ENCODE measurements at regions not wholly inside any gene's neighbourhood (a gene's known extent, or its start where the extent isn't known, plus 50 kb on each side); places are given as distances from the start of the nearest gene placed in this dataset.

DNA sequence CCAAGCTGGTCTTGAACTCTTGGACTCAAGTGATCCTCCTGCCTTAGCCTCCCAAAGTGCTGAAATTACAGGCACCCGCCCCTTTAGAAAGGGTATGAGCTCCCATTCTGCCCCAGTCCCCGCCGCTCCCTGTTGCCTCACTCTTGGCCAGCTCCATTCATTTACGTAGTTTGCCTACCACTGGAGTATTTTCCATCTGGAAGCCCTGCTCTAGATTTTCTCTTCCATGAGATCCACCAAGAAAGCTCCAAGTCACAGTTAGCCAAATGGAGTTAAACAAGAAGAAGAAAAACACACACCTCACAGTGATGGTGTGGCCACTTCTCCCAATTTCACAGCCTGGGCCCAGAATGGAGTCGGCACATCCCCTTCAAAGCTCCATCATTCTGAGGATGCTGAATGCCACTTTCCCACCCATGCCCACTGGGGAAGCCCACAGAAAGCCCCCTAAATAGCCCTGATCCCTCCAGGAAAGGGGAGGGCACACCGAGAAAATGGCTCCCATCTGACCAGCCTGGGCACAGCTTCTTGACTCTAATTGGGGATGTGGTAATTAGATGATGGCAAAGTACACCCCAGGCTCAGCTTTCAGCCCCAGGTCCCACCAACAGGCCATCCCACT lies 381.2 kb downstream of the MN1 start:
- Histone ChIP-seq H3K9ac (ENCODE audit: low read length) (no peak overlapping the region), H3K4me1 (ENCODE audit: control insufficient read depth in 2 of 2, insufficient read depth in 2 of 2, low read length in 2 of 2) (no peaks in the 10 kb centered on the region), H3K4me3 (ENCODE audit: control extremely low read depth in 1 of 5, extremely low read depth in 1 of 5, insufficient read depth in 1 of 5, low read depth in 2 of 5, low read length in 4 of 5) (no peak overlapping the region), H3K36me3 (replicated peaks in 1 of 2; ENCODE audit: control extremely low read depth in 1 of 2, control insufficient read depth in 1 of 2, extremely low read depth in 1 of 2, insufficient read depth in 2 of 2, low read length in 1 of 2) (no peaks in the 10 kb centered on the region), H3K9me3 (ENCODE audit: control extremely low read depth in 1 of 3, control insufficient read depth in 2 of 3, insufficient read depth in 1 of 3, low read length in 2 of 3) (peaks cover 0 to 6% (median 2%) of the 10 kb centered on the region in 3 donors), H3K27me3 (replicated peaks in 1 of 4; ENCODE audit: control extremely low read depth in 1 of 4, control insufficient read depth in 3 of 4, insufficient read depth in 4 of 4, low read length in 3 of 4) (peaks cover 0 to 4% (median 0%) of the 10 kb centered on the region in 4 experiments), H2AFZ (ENCODE audit: insufficient read depth, low read depth, low read length, poor library complexity, severe bottlenecking) (no peak overlapping the region), H3K4me2 (replicated peaks; ENCODE audit: low read depth, low read length, poor library complexity, severe bottlenecking) (no peak overlapping the region), H4K20me1 (ENCODE audit: control insufficient read depth, insufficient read depth, low read length, poor library complexity, severe bottlenecking) (no peaks in the 10 kb centered on the region), H3K79me2 (ENCODE audit: control insufficient read depth, insufficient read depth, low read length) (no peaks in the 10 kb centered on the region), H3K27ac (ENCODE audit: low read length in 2 of 2) (no peak overlapping the region)
- ATAC-seq (ENCODE audit: low read depth) (no peak), DNase-seq (no peak)
- intact Hi-C loops (cut with micrococcal nuclease) = no loop called here
- TF ChIP-seq EZH2 (IDR thresholded peaks at IDR 0.05; ENCODE audit: borderline replicate concordance, insufficient read depth, low read depth, low read length, poor library complexity, severe bottlenecking) = no peak
- TF ChIP-seq, protein P1, sequence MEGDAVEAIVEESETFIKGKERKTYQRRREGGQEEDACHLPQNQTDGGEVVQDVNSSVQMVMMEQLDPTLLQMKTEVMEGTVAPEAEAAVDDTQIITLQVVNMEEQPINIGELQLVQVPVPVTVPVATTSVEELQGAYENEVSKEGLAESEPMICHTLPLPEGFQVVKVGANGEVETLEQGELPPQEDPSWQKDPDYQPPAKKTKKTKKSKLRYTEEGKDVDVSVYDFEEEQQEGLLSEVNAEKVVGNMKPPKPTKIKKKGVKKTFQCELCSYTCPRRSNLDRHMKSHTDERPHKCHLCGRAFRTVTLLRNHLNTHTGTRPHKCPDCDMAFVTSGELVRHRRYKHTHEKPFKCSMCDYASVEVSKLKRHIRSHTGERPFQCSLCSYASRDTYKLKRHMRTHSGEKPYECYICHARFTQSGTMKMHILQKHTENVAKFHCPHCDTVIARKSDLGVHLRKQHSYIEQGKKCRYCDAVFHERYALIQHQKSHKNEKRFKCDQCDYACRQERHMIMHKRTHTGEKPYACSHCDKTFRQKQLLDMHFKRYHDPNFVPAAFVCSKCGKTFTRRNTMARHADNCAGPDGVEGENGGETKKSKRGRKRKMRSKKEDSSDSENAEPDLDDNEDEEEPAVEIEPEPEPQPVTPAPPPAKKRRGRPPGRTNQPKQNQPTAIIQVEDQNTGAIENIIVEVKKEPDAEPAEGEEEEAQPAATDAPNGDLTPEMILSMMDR (IDR thresholded peaks at IDR 0.05) = no peak
- H3K4me3 Mint-ChIP-seq = no peak overlapping the region
- H3K9me3 Mint-ChIP-seq (ENCODE audit: insufficient read depth) = peaks cover 3% of the 10 kb centered on the region
- no peaks in the 10 kb centered on the region for H3K4me1 Mint-ChIP-seq
- peaks cover 31% of the 10 kb centered on the region for H3K27me3 Mint-ChIP-seq
- WGBS (ENCODE audit: insufficient coverage) = 90% methylated on average over 5 of the region's 6 CpGs
- CTCF ChIA-PET = no interaction called here
- POLR2A ChIA-PET = no interaction called here
- no peak overlapping the region for H3K27ac Mint-ChIP-seq

DNA sequence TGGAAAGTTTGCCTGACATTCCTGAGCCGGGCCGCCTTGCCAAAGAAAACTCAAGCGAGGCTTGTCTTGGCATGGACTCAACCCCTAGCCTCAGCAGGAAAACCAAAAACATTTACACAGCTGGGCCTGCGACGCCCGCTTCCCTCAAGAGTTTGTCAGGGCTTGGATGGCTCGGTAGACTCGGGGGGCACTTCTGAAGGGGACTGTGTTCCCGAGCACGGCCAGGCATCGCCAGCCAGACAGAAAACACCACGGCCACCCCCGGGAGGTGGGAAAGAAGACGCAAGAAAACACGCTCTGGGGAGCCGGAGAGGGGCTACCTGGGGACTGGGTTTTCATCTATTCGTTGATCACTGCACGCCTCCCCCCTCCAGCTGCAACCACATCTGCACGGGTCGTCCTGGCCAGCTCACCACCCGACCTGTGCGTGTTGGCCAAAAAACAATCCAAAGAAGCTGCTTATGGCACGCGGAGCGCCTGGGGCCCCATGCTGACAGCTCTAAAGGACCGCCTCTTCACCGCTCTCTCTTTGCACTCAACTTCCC lies 380.7 kb downstream of the MN1 start:
- H3K4me3 ChIP-seq (ENCODE audit: control extremely low read depth in 1 of 5, extremely low read depth in 1 of 5, insufficient read depth in 1 of 5, low read depth in 2 of 5, low read length in 4 of 5) = no peak overlapping the region
- no peak overlapping the region for H2AFZ ChIP-seq (ENCODE audit: insufficient read depth, low read depth, low read length, poor library complexity, severe bottlenecking)
- no peak for ATAC-seq (ENCODE audit: low read depth)
- H3K79me2 ChIP-seq (ENCODE audit: control insufficient read depth, insufficient read depth, low read length) = no peaks in the 10 kb centered on the region
- H3K36me3 ChIP-seq (replicated peaks in 1 of 2; ENCODE audit: control extremely low read depth in 1 of 2, control insufficient read depth in 1 of 2, extremely low read depth in 1 of 2, insufficient read depth in 2 of 2, low read length in 1 of 2) = no peaks in the 10 kb centered on the region
- WGBS (ENCODE audit: insufficient coverage) = 4% methylated on average over 27 of the region's 27 CpGs
- ChIA-PET POLR2A (interaction anchor here (0.7 kb wide), 1 partner anchor 725 kb away, joined by 4 read pairs; no protein-coding TSS in a partner anchor), CTCF (interaction anchor here (0.6 kb wide), 1 partner anchor 550 kb away, joined by 3 read pairs; no protein-coding TSS in a partner anchor)
- H3K4me2 ChIP-seq (replicated peaks; ENCODE audit: low read depth, low read length, poor library complexity, severe bottlenecking) = no peak overlapping the region
- H3K4me3 Mint-ChIP-seq = no peak overlapping the region
- peaks cover 0 to 4% (median 0%) of the 10 kb centered on the region in 4 experiments for H3K27me3 ChIP-seq (replicated peaks in 1 of 4; ENCODE audit: control extremely low read depth in 1 of 4, control insufficient read depth in 3 of 4, insufficient read depth in 4 of 4, low read length in 3 of 4)
- TF ChIP-seq EZH2 (IDR thresholded peaks at IDR 0.05; ENCODE audit: borderline replicate concordance, insufficient read depth, low read depth, low read length, poor library complexity, severe bottlenecking) = no peak
- TF ChIP-seq, protein P1 (IDR thresholded peaks at IDR 0.05) = no peak
- H3K9me3 ChIP-seq (ENCODE audit: control extremely low read depth in 1 of 3, control insufficient read depth in 2 of 3, insufficient read depth in 1 of 3, low read length in 2 of 3) = peaks cover 0 to 6% (median 2%) of the 10 kb centered on the region in 3 donors
- intact Hi-C loops (cut with micrococcal nuclease) = no loop called here
- H4K20me1 ChIP-seq (ENCODE audit: control insufficient read depth, insufficient read depth, low read length, poor library complexity, severe bottlenecking) = no peaks in the 10 kb centered on the region
- no peak overlapping the region for H3K27ac ChIP-seq (ENCODE audit: low read length in 2 of 2)
- no peak for DNase-seq
- H3K27ac Mint-ChIP-seq = no peak overlapping the region
- H3K4me1 Mint-ChIP-seq = no peaks in the 10 kb centered on the region
- no peaks in the 10 kb centered on the region for H3K4me1 ChIP-seq (ENCODE audit: control insufficient read depth in 2 of 2, insufficient read depth in 2 of 2, low read length in 2 of 2)
- no peak overlapping the region for H3K9ac ChIP-seq (ENCODE audit: low read length)
- peaks cover 3% of the 10 kb centered on the region for H3K9me3 Mint-ChIP-seq (ENCODE audit: insufficient read depth)
- H3K27me3 Mint-ChIP-seq = peaks cover 29% of the 10 kb centered on the region
